ENCODE measurements at regions not wholly inside any gene's neighbourhood (a gene's known extent, or its start where the extent isn't known, plus 50 kb on each side); places are given as distances from the start of the nearest gene placed in this dataset.

DNA sequence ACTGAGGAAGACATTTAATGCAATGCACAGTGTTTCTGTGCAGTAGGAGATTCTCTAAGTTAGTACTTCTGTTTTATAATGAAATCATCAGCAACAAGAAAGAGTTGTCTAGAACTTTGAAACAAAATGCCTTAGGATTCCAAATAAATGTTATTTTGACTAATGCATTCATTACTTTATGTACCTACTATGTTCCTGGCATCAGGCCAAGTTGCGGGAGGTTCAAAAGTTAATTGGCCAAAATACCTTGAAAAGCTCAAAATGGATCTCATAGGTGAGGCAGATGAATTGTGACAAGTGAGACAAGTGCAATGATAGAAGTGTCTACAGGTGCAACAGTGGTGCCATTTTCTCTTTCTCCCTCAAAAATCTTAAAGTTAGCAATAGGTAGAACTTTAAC is 289.4 kb downstream of the TOX3 start:
- Histone ChIP-seq H3K36me3 (replicated peaks in 1 of 2; ENCODE audit: insufficient read depth in 1 of 2, low read depth in 2 of 2) (no peaks in the 10 kb centered on the region), H3K4me1 (peaks cover 9% of the 10 kb centered on the region), H3K27ac (no peak overlapping the region), H3K4me3 (no peak overlapping the region), H3K27me3 (no peaks in the 10 kb centered on the region), H3K9me3 (no peaks in the 10 kb centered on the region)
- TF ChIP-seq POLR2A (IDR thresholded peaks at IDR 0.05), result no peak
- TF ChIP-seq, protein P1, sequence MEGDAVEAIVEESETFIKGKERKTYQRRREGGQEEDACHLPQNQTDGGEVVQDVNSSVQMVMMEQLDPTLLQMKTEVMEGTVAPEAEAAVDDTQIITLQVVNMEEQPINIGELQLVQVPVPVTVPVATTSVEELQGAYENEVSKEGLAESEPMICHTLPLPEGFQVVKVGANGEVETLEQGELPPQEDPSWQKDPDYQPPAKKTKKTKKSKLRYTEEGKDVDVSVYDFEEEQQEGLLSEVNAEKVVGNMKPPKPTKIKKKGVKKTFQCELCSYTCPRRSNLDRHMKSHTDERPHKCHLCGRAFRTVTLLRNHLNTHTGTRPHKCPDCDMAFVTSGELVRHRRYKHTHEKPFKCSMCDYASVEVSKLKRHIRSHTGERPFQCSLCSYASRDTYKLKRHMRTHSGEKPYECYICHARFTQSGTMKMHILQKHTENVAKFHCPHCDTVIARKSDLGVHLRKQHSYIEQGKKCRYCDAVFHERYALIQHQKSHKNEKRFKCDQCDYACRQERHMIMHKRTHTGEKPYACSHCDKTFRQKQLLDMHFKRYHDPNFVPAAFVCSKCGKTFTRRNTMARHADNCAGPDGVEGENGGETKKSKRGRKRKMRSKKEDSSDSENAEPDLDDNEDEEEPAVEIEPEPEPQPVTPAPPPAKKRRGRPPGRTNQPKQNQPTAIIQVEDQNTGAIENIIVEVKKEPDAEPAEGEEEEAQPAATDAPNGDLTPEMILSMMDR (IDR thresholded peaks at IDR 0.05), result no peak
- DNase-seq (no peak), ATAC-seq (no peak)
- WGBS, 2 donors, result 36 to 44% methylated on average over 1 of the region's 1 CpG
- intact Hi-C loops (cut with DNase I), result no loop called here

DNA sequence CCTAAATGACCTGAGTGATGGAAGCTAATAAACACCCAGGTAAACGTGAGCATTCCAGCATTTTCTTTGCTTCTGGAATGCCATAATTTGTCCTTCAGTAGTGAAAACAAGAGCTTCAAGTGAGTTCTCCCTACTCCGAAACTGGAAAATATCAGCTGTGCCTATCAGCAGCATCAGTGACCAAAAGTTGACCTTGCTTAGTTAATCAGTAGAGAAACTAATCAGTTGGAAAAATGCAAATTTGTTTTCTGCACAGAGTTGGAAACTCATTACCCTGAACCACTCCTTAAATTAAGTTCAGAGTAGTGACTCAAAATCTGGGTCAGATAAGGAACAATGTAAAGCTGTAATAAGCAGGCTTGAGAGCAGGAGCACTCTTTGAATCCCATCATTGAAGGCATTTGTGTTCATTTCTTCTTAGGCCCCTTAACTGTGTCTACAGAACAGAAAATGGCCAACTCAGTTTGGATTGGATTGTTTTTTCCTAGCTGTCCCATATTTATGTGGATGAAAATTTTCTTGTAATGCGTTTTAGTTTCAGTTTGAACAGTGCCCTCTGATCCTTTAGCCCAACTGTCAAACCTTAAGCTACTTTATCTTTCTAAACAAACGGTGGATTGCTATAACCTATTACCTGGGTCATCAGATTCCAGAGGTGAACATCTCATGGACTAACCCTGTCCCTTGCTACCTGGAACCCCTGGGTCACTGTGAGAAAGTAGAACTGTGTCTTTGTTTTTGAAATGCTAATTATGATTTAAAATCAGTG is 290.4 kb downstream of the TOX3 start:
- no peaks in the 10 kb centered on the region for H3K27me3 ChIP-seq
- peaks cover 9% of the 10 kb centered on the region for H3K4me1 ChIP-seq
- no peaks in the 10 kb centered on the region for H3K9me3 ChIP-seq
- no peak for ATAC-seq
- TF ChIP-seq, protein P1 (IDR thresholded peaks at IDR 0.05), result no peak
- no peak overlapping the region for H3K4me3 ChIP-seq
- no peak for DNase-seq
- intact Hi-C loops (cut with DNase I), result no loop called here
- H3K27ac ChIP-seq, result no peak overlapping the region
- H3K36me3 ChIP-seq (replicated peaks in 1 of 2; ENCODE audit: insufficient read depth in 1 of 2, low read depth in 2 of 2), result no peaks in the 10 kb centered on the region
- WGBS, 2 donors, result 23 to 24% methylated on average over 4 of the region's 4 CpGs

- no peak for DNase-seq
- Histone ChIP-seq H3K9me3 (no peaks in the 10 kb centered on the region), H3K27me3 (no peaks in the 10 kb centered on the region), H3K4me3 (no peak overlapping the region), H3K4me1 (peaks cover 9% of the 10 kb centered on the region), H3K27ac (no peak overlapping the region), H3K36me3 (replicated peaks in 1 of 2; ENCODE audit: insufficient read depth in 1 of 2, low read depth in 2 of 2) (no peaks in the 10 kb centered on the region)
- intact Hi-C loops (cut with DNase I), result no loop called here
- ATAC-seq, result no peak
- TF ChIP-seq, protein P1 (IDR thresholded peaks at IDR 0.05), result no peak
- no peak for TF ChIP-seq POLR2A (IDR thresholded peaks at IDR 0.05)
- WGBS, 2 donors, result 61 to 64% methylated on average over 3 of the region's 3 CpGs
Measured at GRCh38 chr16:52254746-52255145, 292.2 kb downstream of the TOX3 start.

GRCh38 chr16:52252680-52253079 is 294.3 kb downstream of the TOX3 start:
- peaks cover 0 to 7% (median 0%) of the 10 kb centered on the region in 3 donors for H3K9me3 ChIP-seq
- 90 to 91% methylated on average over 2 of the region's 2 CpGs for WGBS, 2 donors
- DNase-seq (no peak), ATAC-seq (no peak)
- intact Hi-C loops (cut with DNase I), result no loop called here
- peaks cover 9% of the 10 kb centered on the region for H3K4me1 ChIP-seq
- H3K27ac ChIP-seq, result no peak overlapping the region
- H3K27me3 ChIP-seq, result no peaks in the 10 kb centered on the region
- H3K36me3 ChIP-seq (replicated peaks in 1 of 2; ENCODE audit: insufficient read depth in 1 of 2, low read depth in 2 of 2), result no peaks in the 10 kb centered on the region
- H3K4me3 ChIP-seq, result no peak overlapping the region
- TF ChIP-seq, protein P1 (IDR thresholded peaks at IDR 0.05), result no peak
- no peak for TF ChIP-seq POLR2A (IDR thresholded peaks at IDR 0.05)

DNA sequence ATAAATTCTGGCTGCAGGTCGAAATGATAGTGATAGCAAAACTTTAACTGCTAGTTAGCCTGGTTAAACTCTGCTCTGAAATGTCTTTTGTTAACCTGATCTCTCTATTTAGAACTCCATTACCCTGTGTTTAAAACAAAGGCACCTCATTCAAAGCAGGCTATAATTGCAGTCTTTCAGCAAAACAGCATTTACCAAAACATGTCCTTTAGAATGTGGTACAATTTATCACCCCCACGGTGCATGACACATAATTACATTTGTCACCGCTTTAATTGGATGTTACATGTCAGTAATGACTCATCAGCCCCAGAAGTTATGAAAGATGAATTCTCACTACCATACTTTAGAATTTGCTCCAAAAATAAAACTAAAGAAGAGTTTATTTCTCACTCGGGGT is 295.4 kb downstream of the TOX3 start:
- ATAC-seq (no peak), DNase-seq (no peak)
- Histone ChIP-seq H3K4me1 (peaks cover 9% of the 10 kb centered on the region), H3K36me3 (replicated peaks in 1 of 2; ENCODE audit: insufficient read depth in 1 of 2, low read depth in 2 of 2) (no peaks in the 10 kb centered on the region), H3K9me3 (peaks cover 0 to 15% (median 0%) of the 10 kb centered on the region in 3 donors), H3K4me3 (no peak overlapping the region), H3K27ac (no peak overlapping the region), H3K27me3 (no peaks in the 10 kb centered on the region)
- intact Hi-C loops (cut with DNase I), result no loop called here
- TF ChIP-seq, protein P1 (IDR thresholded peaks at IDR 0.05), result no peak
- no peak for TF ChIP-seq POLR2A (IDR thresholded peaks at IDR 0.05)
- 37 to 38% methylated on average over 4 of the region's 4 CpGs for WGBS, 2 donors
